T47D (cell line): ENCODE measurements at regions not wholly inside any gene's neighbourhood (a gene's known extent, or its start where the extent isn't known, plus 50 kb on each side); places are given as distances from the start of the nearest gene placed in this dataset.

Experiments used
- DNase-seq, 2 experiments: peaks; one replicate each; pipeline versions ENCODE4 v3.0.0 to v3.0.0-alpha.2; 2011 to 2012; ENCODE audit warnings: low read depth in 1 of 2, low spot score in 1 of 2
- JUND ChIP-seq: IDR thresholded peaks from 2 replicates; pipeline ENCODE4 v1.6.1; 2012; ENCODE audit warnings: low read depth
- in situ Hi-C: cut with HindIII; loops from 2 replicates; pipeline ENCODE4 v1.10.0; 2016; ENCODE audit warnings: low sequenced_read_pairs, low pct_unique_long_range_greater_than_20kb

GRCh38 chr1:95716097-95716496 is 482.1 kb downstream of the RWDD3 start:
- in situ Hi-C loops, result no loop called here
- TF ChIP-seq JUND, result no peak
- no peak for DNase-seq

GRCh38 chr1:95716550-95716949 is 482.5 kb downstream of the RWDD3 start:
- DNase-seq, result no peak
- in situ Hi-C loops, result no loop called here
- TF ChIP-seq JUND, result no peak

- TF ChIP-seq JUND, result no peak
- in situ Hi-C loops, result no loop called here
- no peak for DNase-seq
These were observed 489.3 kb downstream of the RWDD3 start for GRCh38 chr1:95723346-95723745.

- TF ChIP-seq JUND, result no peak
- in situ Hi-C loops, result no loop called here
- no peak for DNase-seq
These were observed 494.8 kb downstream of the RWDD3 start for GRCh38 chr1:95728841-95729240.

- no peak for DNase-seq
- in situ Hi-C loops, result no loop called here
- no peak for TF ChIP-seq JUND
These were observed 497.0 kb downstream of the RWDD3 start for GRCh38 chr1:95730986-95731385.

- no peak for DNase-seq
- in situ Hi-C loops, result no loop called here
- no peak for TF ChIP-seq JUND
These were observed 497.5 kb downstream of the RWDD3 start for GRCh38 chr1:95731466-95731865.

- TF ChIP-seq JUND, result no peak
- DNase-seq, result no peak
- in situ Hi-C loops, result no loop called here
These were observed 499.0 kb downstream of the RWDD3 start for GRCh38 chr1:95733031-95733430.

- TF ChIP-seq JUND, result no peak
- in situ Hi-C loops, result no loop called here
- DNase-seq, result no peak
These were observed 499.7 kb downstream of the RWDD3 start for GRCh38 chr1:95733671-95734070.

GRCh38 chr1:95734560-95734959 is 500.6 kb downstream of the RWDD3 start:
- TF ChIP-seq JUND, result no peak
- in situ Hi-C loops, result no loop called here
- no peak for DNase-seq

- TF ChIP-seq JUND, result no peak
- in situ Hi-C loops, result no loop called here
- no peak for DNase-seq
These were observed 508.6 kb downstream of the RWDD3 start for GRCh38 chr1:95742591-95743089.

- in situ Hi-C loops, result no loop called here
- DNase-seq, result no peak
- TF ChIP-seq JUND, result no peak
These were observed 510.7 kb downstream of the RWDD3 start for GRCh38 chr1:95744731-95745130.

- in situ Hi-C loops, result no loop called here
- DNase-seq, result no peak
- TF ChIP-seq JUND, result no peak
These were observed 518.7 kb downstream of the RWDD3 start for GRCh38 chr1:95752515-95753381.

GRCh38 chr1:95753382-95754016 is 519.5 kb downstream of the RWDD3 start:
- DNase-seq, result no peak
- in situ Hi-C loops, result no loop called here
- TF ChIP-seq JUND, result no peak
